HEK293 (cell line): ENCODE measurements at regions not wholly inside any gene's neighbourhood (a gene's known extent, or its start where the extent isn't known, plus 50 kb on each side); places are given as distances from the start of the nearest gene placed in this dataset.

Experiments
- CTCF ChIP-seq: fragments of 450-650 bp; formaldehyde crosslinking; IDR thresholded peaks from 2 replicates; pipeline ENCODE4 v1.5.1; 2016; ENCODE audit warnings: missing biosample characterization, missing genetic modification characterization
- TCF7L2 ChIP-seq: IDR thresholded peaks from 2 replicates; pipeline ENCODE4 v1.6.1; 2011; ENCODE audit warnings: low read depth, mild to moderate bottlenecking, inconsistent platforms, low read length, moderate library complexity, borderline replicate concordance
- ZEB2 ChIP-seq: fragments of 450-650 bp; formaldehyde crosslinking; IDR thresholded peaks from 2 replicates; pipeline ENCODE4 v1.5.1; 2016; ENCODE audit warnings: missing biosample characterization, missing genetic modification characterization
- ZNF169 ChIP-seq: fragments of 450-650 bp; formaldehyde crosslinking; IDR thresholded peaks from 2 replicates; pipeline ENCODE4 v1.5.1; 2016; ENCODE audit warnings: missing biosample characterization, missing genetic modification characterization
- ZNF24 ChIP-seq: fragments of 450-650 bp; formaldehyde crosslinking; IDR thresholded peaks from 2 replicates; pipeline ENCODE4 v1.5.1; 2016; ENCODE audit warnings: missing biosample characterization, missing genetic modification characterization
- ZNF280C ChIP-seq: fragments of 450-650 bp; formaldehyde crosslinking; IDR thresholded peaks from 2 replicates; pipeline ENCODE4 v1.5.1; 2016; ENCODE audit warnings: missing biosample characterization, missing genetic modification characterization
- ZNF510 ChIP-seq: fragments of 450-650 bp; formaldehyde crosslinking; IDR thresholded peaks from 2 replicates; pipeline ENCODE4 v1.5.1; 2018; ENCODE audit warnings: mild to moderate bottlenecking, missing genetic modification characterization, missing biosample characterization; ENCODE audit not compliant: insufficient replicate concordance
- ZNF513 ChIP-seq: fragments of 450-650 bp; IDR thresholded peaks from 2 replicates; pipeline ENCODE4 v1.5.1; 2018; ENCODE audit warnings: missing biosample characterization, missing genetic modification characterization
- ZNF792 ChIP-seq: fragments of 450-650 bp; formaldehyde crosslinking; IDR thresholded peaks from 2 replicates; pipeline ENCODE4 v1.5.1; 2016; ENCODE audit warnings: missing biosample characterization, missing genetic modification characterization

- TF ChIP-seq ZNF24 (tag by site-specific recombination) (no peak), ZNF510 (tag by site-specific recombination) (no peak), ZEB2 (tag by site-specific recombination) (no peak), TCF7L2 (no peak), ZNF280C (no peak), CTCF (no peak), ZNF169 (tag by site-specific recombination) (no peak), ZNF513 (tag by site-specific recombination) (no peak), ZNF792 (tag by site-specific recombination) (no peak)
Measured at GRCh38 chr4:145338568-145338967, 143.1 kb upstream of the SMAD1 start.
